ENCODE measurements at regions not wholly inside any gene's neighbourhood (a gene's known extent, or its start where the extent isn't known, plus 50 kb on each side); places are given as distances from the start of the nearest gene placed in this dataset.

GRCh38 chr12:87163122-87163521 is 866.1 kb downstream of the C12orf50 start:
- no peak for DNase-seq (ENCODE audit: low read depth, low spot score)

- DNase-seq (ENCODE audit: low read depth, low spot score), result no peak
Observed at GRCh38 chr12:87160848-87161601, 868.2 kb downstream of the C12orf50 start.

DNA sequence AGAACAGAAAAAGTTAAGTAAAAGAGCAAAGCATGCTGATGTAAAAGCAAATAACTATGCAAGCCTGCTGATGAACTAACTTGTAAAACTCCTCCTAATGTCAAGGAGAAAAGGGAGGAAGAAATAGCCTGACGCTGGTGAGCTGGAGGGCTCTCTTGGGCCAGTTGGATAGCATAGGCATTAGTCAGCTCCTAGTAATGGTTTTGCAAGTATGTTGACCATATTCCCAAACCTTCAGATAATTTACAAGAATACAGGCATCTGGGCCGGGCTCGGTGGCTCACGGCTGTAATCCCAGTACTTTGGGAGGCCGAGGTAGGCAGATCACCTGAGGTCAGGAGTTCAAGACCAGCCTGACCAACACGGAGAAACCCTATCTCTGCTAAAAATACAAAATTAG is 871.4 kb downstream of the C12orf50 start:
- DNase-seq (ENCODE audit: low read depth, low spot score), result peak; percentile 38

DNA sequence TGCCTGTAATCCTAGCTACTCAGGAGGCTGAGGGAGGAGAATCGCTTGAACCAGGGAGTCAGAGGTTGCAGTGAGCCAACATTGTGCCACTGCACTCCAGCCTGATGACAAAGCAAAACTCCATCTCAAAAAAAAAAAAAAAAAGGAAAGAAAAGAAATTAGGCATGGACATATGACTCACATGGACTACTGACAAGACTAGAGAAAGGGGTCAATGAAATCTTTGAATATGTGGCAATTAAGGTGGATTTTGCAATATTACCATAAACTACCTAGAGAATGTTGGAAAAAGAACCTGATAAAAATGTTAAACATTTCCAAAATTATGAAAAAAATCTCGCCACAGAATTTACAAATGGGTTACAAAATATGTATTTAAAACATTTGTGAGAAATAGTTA is 873.6 kb downstream of the C12orf50 start:
- no peak for DNase-seq (ENCODE audit: low read depth, low spot score)

DNA sequence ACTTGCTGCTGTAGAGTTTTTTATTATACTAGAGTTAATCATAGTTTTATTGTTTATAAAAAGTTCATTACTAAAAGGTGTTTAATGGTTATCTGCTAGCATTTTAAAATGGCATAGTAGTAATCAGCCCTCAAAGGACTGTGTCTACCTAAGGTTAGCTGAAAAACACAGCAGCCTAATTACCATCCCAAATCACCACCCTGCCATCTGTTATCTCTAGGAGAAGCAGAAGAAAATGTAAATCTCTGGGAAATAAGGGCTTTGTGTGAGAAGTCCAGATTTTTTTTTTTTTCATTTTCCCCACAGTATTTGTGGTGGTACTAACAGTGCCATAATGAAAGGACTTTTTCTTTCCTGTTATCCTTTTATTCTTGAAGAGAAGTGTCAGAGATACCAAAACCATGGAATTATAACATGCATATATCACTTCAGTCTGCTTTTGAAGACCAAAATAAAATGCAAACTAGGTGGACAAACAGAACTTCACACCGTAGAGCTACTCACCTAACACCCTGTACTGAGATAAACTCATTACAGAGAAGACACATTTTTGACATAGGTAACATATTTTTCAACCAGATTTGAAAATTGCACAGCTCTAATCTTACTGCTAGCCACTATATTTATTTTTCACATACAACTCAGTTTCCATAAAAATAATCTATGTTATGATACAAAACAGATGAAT is 876.2 kb downstream of the C12orf50 start:
- DNase-seq (ENCODE audit: low read depth, low spot score), result no peak

DNA sequence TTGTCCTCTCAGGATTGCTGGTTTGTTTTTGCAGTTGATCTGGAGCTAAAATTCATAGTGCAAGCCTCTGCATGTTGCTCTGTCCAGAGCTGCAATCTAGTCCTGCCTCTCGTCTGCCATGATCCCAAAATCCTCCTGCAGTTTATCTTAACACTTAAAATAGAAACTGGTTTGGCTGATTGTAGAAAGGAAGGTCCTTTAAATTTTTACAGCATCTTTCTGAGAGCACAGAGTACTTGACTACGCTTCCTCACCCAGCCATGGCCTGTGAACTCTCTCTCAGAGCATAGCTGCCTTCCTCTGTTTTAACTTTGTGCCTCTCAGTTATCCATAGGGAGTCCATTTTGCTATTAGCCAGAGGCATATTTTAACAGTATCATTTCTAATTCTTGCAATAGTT is 877.1 kb downstream of the C12orf50 start:
- no peak for DNase-seq (ENCODE audit: low read depth, low spot score)

DNA sequence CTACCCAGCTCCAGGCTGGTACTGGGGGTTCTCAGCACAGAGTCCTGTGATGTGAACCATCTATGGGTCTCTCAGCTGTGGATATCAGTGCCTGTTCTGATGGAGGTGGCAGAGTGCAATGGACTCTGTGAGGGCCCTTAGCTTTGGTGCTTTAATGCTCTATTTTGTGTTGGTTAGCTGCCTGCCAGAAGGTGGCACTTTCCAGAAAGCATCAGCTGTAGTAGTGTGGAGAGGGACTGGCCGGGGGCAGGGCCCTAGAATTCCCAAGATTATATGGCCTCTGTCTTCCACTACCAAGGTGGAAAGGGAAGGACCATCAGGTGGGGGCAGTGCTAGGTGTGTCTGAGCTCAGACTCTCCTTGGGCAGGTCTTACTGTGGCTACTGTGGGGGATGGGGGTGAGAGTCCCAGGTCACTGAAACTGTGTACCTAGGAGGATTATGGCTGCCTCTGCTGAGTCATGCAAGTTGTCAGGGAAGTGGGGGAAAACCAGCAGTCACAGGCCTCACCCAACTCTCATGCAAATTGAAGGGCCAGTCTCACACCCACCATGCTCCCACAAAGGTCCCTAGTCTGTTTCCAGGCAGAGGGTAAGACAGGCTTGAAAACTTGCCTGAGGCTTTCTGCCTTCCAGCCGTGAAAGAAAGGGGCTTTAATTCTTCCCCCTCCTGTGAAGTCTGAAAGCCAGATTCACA is 878.1 kb downstream of the C12orf50 start:
- DNase-seq (ENCODE audit: low read depth, low spot score), result no peak

- peak; percentile 55 for DNase-seq (ENCODE audit: low read depth, low spot score)
Observed at GRCh38 chr12:87142342-87142741, 886.2 kb upstream of the MGAT4C start.

DNA sequence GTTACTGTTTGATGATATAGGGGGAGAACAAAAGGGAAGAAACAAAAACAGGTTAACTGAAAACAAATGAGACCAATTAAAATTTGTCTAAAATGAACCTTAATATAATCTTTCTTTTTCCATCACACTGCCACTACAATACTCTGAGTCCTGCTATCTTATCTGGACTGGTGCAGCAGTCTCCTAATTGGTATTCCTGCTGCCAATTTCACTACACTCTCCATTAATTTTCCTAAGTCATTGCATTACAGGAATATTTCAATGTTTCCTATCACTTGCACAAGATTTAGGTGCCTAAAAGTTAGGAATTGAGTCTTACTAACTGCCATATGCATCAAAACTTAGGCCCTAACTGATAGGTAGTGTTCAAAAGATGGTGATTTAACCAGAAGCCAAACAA is 884.9 kb upstream of the MGAT4C start:
- DNase-seq (ENCODE audit: low read depth, low spot score), result no peak

DNA sequence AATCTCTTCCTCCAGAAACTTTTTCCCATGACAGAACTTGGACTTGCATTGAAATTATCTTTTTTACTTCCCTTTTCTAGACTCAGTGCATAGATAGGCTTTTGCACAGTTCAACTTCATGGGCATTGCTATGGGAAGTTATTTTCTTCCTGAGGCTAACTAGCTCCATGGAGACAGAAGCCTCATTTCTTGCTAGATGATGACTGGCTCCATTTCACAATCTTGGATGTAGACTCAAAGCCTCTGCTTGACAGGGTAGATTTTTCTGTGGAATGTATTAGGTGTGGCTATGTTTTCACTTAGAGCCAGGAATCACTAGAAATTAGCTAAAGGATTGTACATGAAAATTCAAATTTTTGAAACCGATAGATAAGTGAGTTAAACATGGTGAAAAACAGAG is 884.1 kb upstream of the MGAT4C start:
- no peak for DNase-seq (ENCODE audit: low read depth, low spot score)

DNA sequence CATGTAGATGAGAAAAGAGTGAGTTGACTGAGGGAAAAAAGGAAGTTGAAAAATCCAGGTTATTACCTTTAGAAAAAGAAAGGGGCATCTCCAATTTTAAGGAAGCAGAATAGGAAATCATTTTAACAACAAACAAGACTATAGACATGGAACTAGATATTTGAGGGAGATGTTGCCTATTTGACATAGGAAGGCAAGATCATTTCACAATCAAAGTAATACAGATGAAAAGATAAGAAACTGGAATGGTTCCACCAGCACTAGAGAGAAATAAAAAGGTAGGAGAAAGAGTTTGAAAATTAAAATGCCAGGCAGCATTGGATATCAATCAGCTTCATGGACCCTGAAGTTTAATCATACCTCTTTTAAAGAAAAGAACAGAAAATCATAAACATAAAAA is 881.0 kb upstream of the MGAT4C start:
- DNase-seq (ENCODE audit: low read depth, low spot score), result no peak

GRCh38 chr12:87136330-87136976 is 880.3 kb upstream of the MGAT4C start:
- DNase-seq (ENCODE audit: low read depth, low spot score), result no peak

DNA sequence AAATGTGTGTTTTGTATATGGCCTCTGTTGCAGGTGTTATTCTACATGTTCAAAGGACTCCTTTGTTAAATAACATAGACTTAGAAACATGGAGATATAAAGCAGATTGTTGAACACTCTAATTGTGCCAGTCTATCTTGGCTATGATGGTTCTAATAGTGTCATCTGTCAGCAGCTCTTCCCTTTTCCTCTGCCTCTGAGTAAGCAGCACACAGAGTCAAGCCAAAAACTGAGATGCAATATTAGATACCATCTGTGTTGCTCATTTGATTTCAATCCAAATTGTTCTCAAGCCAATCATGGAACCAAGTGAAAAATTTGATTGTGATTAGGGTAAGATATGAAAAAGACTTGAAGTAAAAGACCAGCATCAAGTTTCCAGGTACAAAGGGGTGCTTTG is 871.1 kb upstream of the MGAT4C start:
- no peak for DNase-seq (ENCODE audit: low read depth, low spot score)

GRCh38 chr12:87121896-87122295 is 865.7 kb upstream of the MGAT4C start:
- no peak for DNase-seq (ENCODE audit: low read depth, low spot score)

- no peak for DNase-seq (ENCODE audit: low read depth, low spot score)
Observed at GRCh38 chr12:87120440-87120839, 864.2 kb upstream of the MGAT4C start.

DNA sequence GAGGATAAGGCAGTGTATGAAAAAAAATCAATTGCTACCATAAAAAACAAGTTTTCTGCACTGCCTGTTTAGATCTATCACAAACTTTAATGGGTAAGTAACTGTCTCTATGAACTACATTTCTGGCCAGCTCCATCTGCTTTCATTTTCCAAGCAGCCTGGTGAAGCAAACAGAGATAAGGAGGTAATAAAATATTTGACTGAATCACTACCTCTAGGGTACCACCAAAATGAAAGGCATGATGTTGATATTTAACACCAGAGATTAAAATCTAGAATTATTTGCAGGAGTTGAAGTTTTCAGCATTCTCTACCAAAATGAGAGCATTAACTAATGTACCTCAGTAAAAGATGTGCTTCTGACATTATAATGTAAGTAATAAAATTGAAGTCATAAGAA is 863.5 kb upstream of the MGAT4C start:
- DNase-seq (ENCODE audit: low read depth, low spot score), result no peak

GRCh38 chr12:87117526-87117925 is 861.3 kb upstream of the MGAT4C start:
- DNase-seq (ENCODE audit: low read depth, low spot score), result no peak

- peak; percentile 50 for DNase-seq (ENCODE audit: low read depth, low spot score)
Observed at GRCh38 chr12:87116780-87117179, 860.6 kb upstream of the MGAT4C start.

GRCh38 chr12:87112571-87113345 is 856.6 kb upstream of the MGAT4C start:
- DNase-seq (ENCODE audit: low read depth, low spot score), result no peak

- no peak for DNase-seq (ENCODE audit: low read depth, low spot score)
Observed at GRCh38 chr12:87107766-87108165, 851.6 kb upstream of the MGAT4C start.

DNA sequence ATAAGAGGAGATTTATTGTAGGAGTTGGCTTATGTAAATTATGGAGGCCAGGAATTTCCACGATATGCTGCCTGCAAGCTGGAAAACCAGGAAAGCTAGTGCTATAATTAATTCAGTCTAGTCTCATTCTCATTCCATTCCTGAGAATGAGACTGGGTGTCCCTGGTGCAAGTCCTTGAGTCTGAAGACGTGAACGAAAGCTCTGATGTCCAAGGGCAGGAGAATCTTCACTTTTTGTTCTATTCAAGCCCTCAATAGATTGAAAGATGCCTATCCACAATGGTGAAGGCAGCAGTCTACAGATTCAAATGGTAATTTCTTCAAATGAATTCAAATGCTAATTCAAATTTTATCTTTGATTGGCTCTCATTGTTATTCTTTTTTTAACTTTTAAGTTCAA is 851.1 kb upstream of the MGAT4C start:
- no peak for DNase-seq (ENCODE audit: low read depth, low spot score)
